ENCODE measurements at regions not wholly inside any gene's neighbourhood (a gene's known extent, or its start where the extent isn't known, plus 50 kb on each side); places are given as distances from the start of the nearest gene placed in this dataset.

DNA sequence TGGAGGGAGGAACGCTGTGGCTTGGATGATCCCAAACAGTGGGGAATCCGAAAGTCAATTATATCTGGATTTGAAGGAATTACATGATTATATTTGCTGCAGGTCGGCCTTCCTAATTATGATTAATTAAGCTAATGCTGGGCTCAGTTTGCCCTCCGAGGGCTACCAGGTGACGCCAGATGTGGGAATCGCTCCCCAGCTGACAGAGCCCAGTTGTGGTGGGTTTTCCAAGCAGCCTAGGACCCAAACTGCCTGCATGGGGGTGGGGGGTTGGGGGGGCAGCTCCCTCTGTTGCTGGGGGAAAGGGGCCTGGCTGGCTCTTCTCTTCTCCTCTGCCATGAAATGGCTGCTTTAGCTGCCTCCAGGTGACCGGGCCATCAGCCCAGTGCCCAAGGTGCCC, 147.6 kb upstream of the C1orf174 start:
- no peaks in the 10 kb centered on the region; the same call in 1 of the 2 replicates for H3K27me3 ChIP-seq (replicated peaks; ENCODE audit: control insufficient read depth, insufficient read depth, low read length)

DNA sequence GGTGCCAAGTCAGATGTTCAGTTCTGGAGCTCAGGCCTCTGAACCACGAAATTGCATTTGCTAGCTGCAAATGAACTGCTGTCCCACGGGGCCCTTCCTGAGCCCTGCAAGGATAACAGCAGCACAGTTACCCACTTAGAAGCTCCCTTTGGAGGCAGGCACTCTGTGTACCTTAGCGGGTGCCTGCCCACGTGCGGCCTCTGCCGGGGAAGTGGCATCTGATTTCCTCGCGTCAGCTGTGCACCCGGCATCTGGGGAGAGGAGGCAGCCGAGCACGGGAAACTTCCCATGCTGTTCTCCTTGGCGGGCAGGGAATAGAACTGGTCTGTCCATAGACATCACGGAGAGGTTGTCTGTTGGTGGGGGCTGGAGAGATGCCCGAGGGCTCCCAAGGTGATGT, 148.0 kb upstream of the C1orf174 start:
- Histone ChIP-seq H3K4me3 (replicated peaks; ENCODE audit: low read depth, low read length) (no peak overlapping the region), H3K36me3 (ENCODE audit: control insufficient read depth, insufficient read depth, low read length) (no peaks in the 10 kb centered on the region), H3K27me3 (replicated peaks; ENCODE audit: control insufficient read depth, insufficient read depth, low read length) (no peaks in the 10 kb centered on the region; the same call in 1 of the 2 replicates)
- DNase-seq (ENCODE audit: extremely low read depth, insufficient read length), result no peak
- TF ChIP-seq, protein P1, sequence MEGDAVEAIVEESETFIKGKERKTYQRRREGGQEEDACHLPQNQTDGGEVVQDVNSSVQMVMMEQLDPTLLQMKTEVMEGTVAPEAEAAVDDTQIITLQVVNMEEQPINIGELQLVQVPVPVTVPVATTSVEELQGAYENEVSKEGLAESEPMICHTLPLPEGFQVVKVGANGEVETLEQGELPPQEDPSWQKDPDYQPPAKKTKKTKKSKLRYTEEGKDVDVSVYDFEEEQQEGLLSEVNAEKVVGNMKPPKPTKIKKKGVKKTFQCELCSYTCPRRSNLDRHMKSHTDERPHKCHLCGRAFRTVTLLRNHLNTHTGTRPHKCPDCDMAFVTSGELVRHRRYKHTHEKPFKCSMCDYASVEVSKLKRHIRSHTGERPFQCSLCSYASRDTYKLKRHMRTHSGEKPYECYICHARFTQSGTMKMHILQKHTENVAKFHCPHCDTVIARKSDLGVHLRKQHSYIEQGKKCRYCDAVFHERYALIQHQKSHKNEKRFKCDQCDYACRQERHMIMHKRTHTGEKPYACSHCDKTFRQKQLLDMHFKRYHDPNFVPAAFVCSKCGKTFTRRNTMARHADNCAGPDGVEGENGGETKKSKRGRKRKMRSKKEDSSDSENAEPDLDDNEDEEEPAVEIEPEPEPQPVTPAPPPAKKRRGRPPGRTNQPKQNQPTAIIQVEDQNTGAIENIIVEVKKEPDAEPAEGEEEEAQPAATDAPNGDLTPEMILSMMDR (IDR thresholded peaks at IDR 0.05; ENCODE audit: insufficient read depth, low read length, poor library complexity, severe bottlenecking), result no peak

More for the DNA sequence above, 147.6 kb upstream of the C1orf174 start:
- no peak for DNase-seq (ENCODE audit: extremely low read depth, insufficient read length)
- TF ChIP-seq, protein P1 (IDR thresholded peaks at IDR 0.05; ENCODE audit: insufficient read depth, low read length, poor library complexity, severe bottlenecking), result no peak
- no peak overlapping the region for H3K4me3 ChIP-seq (replicated peaks; ENCODE audit: low read depth, low read length)
- no peaks in the 10 kb centered on the region for H3K36me3 ChIP-seq (ENCODE audit: control insufficient read depth, insufficient read depth, low read length)

DNA sequence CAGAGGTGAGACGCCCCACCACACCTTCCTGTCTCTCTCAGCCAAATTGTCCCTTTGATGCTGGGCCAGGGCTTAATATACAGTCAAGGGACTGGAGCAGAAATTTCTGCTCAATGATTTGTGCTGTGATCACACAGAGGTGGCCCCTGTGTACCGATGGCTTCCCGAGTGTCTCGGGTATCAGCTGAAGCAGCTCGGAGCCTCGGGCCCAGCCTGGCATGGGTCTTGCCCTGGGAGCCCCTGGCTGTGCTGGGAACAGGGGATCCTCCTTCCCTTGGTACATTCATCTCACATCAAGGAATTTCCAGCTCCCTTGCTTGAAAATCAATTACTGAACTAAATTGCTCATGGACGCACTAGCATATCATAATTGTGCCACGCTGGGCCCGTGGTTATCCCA, 148.8 kb upstream of the C1orf174 start:
- no peak for DNase-seq (ENCODE audit: extremely low read depth, insufficient read length)
- Histone ChIP-seq H3K27me3 (replicated peaks; ENCODE audit: control insufficient read depth, insufficient read depth, low read length) (no peaks in the 10 kb centered on the region; the same call in 1 of the 2 replicates), H3K4me3 (replicated peaks; ENCODE audit: low read depth, low read length) (no peak overlapping the region), H3K36me3 (ENCODE audit: control insufficient read depth, insufficient read depth, low read length) (no peaks in the 10 kb centered on the region)
- TF ChIP-seq, protein P1 (IDR thresholded peaks at IDR 0.05; ENCODE audit: insufficient read depth, low read length, poor library complexity, severe bottlenecking), result no peak

GRCh38 chr1:4050998-4051397, 150.9 kb upstream of the C1orf174 start:
- H3K4me3 ChIP-seq (replicated peaks; ENCODE audit: low read depth, low read length), result no peak overlapping the region
- H3K36me3 ChIP-seq (ENCODE audit: control insufficient read depth, insufficient read depth, low read length), result no peaks in the 10 kb centered on the region
- TF ChIP-seq, protein P1 (IDR thresholded peaks at IDR 0.05; ENCODE audit: insufficient read depth, low read length, poor library complexity, severe bottlenecking), result no peak
- DNase-seq (ENCODE audit: extremely low read depth, insufficient read length), result no peak
- no peaks in the 10 kb centered on the region; the same call in 1 of the 2 replicates for H3K27me3 ChIP-seq (replicated peaks; ENCODE audit: control insufficient read depth, insufficient read depth, low read length)

GRCh38 chr1:4052657-4053056, 152.6 kb upstream of the C1orf174 start:
- no peak for DNase-seq (ENCODE audit: extremely low read depth, insufficient read length)
- H3K4me3 ChIP-seq (replicated peaks; ENCODE audit: low read depth, low read length), result no peak overlapping the region
- no peaks in the 10 kb centered on the region for H3K27me3 ChIP-seq (replicated peaks; ENCODE audit: control insufficient read depth, insufficient read depth, low read length)
- no peaks in the 10 kb centered on the region for H3K36me3 ChIP-seq (ENCODE audit: control insufficient read depth, insufficient read depth, low read length)
- TF ChIP-seq, protein P1 (IDR thresholded peaks at IDR 0.05; ENCODE audit: insufficient read depth, low read length, poor library complexity, severe bottlenecking), result no peak

- no peaks in the 10 kb centered on the region for H3K27me3 ChIP-seq (replicated peaks; ENCODE audit: control insufficient read depth, insufficient read depth, low read length)
- H3K36me3 ChIP-seq (ENCODE audit: control insufficient read depth, insufficient read depth, low read length), result no peaks in the 10 kb centered on the region
- no peak for DNase-seq (ENCODE audit: extremely low read depth, insufficient read length)
- H3K4me3 ChIP-seq (replicated peaks; ENCODE audit: low read depth, low read length), result no peak overlapping the region
- TF ChIP-seq, protein P1 (IDR thresholded peaks at IDR 0.05; ENCODE audit: insufficient read depth, low read length, poor library complexity, severe bottlenecking), result no peak
These were observed 153.2 kb upstream of the C1orf174 start for GRCh38 chr1:4053160-4053748.

Data from GM06990 (cell line).